ENCODE measurements at regions not wholly inside any gene's neighbourhood (a gene's known extent, or its start where the extent isn't known, plus 50 kb on each side); places are given as distances from the start of the nearest gene placed in this dataset.

DNA sequence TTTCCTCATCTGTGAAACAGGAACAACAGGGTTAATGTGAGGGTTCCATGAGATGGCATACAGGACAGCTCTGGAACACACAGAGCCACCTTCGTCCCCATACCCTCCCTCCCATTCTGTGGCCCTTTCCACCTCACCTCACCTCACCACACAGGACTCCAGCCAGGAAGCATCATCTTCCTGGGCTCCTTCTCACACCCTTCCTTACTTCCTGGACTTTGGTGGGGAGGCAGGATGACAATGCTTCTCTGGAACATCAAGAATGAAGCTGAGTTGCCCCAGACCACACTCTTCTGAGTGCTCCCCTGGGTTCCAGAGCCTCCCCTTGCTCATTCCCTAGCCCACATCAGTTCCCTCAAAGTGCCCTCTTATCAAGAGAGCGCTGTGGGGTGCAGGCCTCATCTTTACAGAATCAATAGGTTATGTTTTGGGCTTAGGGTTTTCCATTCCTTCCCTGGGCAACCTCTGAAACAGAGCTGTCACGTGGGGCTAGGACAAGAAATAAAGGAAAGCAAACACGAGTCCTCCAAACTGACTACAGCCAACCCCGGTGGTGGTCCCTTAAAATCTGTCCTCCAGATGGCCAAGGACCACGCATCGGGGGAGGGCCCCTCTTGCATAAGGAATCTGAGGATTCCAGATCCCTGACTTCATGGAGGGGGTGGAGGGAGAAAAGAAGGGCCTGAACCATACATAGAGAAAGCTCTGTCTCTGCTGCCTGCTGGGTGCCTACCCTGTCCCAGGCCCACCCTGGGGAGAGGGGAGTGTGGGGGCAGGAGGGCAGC is 74.4 kb upstream of the ATP6AP2 start:
- TF ChIP-seq POLR2A (IDR thresholded peaks at IDR 0.05), result no peak
- TF ChIP-seq, protein P1, sequence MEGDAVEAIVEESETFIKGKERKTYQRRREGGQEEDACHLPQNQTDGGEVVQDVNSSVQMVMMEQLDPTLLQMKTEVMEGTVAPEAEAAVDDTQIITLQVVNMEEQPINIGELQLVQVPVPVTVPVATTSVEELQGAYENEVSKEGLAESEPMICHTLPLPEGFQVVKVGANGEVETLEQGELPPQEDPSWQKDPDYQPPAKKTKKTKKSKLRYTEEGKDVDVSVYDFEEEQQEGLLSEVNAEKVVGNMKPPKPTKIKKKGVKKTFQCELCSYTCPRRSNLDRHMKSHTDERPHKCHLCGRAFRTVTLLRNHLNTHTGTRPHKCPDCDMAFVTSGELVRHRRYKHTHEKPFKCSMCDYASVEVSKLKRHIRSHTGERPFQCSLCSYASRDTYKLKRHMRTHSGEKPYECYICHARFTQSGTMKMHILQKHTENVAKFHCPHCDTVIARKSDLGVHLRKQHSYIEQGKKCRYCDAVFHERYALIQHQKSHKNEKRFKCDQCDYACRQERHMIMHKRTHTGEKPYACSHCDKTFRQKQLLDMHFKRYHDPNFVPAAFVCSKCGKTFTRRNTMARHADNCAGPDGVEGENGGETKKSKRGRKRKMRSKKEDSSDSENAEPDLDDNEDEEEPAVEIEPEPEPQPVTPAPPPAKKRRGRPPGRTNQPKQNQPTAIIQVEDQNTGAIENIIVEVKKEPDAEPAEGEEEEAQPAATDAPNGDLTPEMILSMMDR (IDR thresholded peaks at IDR 0.05), result no peak
